D721Med (cell line): ENCODE measurements at regions not wholly inside any gene's neighbourhood (a gene's known extent, or its start where the extent isn't known, plus 50 kb on each side); places are given as distances from the start of the nearest gene placed in this dataset.
A peak's percentile ranks its signal among the peaks of the same experiment; 100 is the strongest.

Experiments used
- DNase-seq: peaks from one replicate; pipeline ENCODE4 v3.0.0; 2011; ENCODE audit warnings: low spot score; ENCODE audit not compliant: insufficient read length
- FAIRE-seq: peaks from 2 replicates; lab custom pipeline; 2011; peaks lifted over from hg19 to GRCh38; lab: Jason Lieb, UNC
- TF ChIP-seq, protein P1 (sequence below): IDR thresholded peaks from 2 replicates; pipeline ENCODE4 v1.5.1; 2012; ENCODE audit warnings: mild to moderate bottlenecking, control low read depth; ENCODE audit not compliant: insufficient read depth; ENCODE audit errors: missing control alignments

- DNase-seq: no peak
- FAIRE-seq: no peak
- TF ChIP-seq, protein P1, sequence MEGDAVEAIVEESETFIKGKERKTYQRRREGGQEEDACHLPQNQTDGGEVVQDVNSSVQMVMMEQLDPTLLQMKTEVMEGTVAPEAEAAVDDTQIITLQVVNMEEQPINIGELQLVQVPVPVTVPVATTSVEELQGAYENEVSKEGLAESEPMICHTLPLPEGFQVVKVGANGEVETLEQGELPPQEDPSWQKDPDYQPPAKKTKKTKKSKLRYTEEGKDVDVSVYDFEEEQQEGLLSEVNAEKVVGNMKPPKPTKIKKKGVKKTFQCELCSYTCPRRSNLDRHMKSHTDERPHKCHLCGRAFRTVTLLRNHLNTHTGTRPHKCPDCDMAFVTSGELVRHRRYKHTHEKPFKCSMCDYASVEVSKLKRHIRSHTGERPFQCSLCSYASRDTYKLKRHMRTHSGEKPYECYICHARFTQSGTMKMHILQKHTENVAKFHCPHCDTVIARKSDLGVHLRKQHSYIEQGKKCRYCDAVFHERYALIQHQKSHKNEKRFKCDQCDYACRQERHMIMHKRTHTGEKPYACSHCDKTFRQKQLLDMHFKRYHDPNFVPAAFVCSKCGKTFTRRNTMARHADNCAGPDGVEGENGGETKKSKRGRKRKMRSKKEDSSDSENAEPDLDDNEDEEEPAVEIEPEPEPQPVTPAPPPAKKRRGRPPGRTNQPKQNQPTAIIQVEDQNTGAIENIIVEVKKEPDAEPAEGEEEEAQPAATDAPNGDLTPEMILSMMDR: no peak
Measured at GRCh38 chr1:229984992-229985612, 81.9 kb upstream of the GALNT2 start.

DNA sequence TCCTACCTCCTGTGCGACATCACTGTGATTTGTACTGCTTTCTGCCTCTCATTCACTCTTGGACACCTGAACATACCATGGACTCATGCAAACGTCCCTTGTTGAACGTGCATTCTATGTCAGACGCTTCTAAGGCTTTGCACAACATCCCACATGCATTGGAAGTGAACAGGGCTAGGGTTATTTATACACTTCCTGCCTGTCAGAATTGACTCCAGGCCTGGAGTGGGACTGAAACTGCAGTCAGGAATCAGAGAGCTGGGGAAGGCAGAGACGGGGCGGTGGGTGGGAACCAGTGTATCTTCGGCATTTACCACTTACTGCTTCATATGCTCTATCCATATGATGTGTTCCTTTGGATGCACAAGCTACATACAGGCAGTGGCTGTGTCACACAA lies 81.4 kb upstream of the GALNT2 start:
- TF ChIP-seq, protein P1: no peak
- DNase-seq: no peak
- no peak for FAIRE-seq

DNA sequence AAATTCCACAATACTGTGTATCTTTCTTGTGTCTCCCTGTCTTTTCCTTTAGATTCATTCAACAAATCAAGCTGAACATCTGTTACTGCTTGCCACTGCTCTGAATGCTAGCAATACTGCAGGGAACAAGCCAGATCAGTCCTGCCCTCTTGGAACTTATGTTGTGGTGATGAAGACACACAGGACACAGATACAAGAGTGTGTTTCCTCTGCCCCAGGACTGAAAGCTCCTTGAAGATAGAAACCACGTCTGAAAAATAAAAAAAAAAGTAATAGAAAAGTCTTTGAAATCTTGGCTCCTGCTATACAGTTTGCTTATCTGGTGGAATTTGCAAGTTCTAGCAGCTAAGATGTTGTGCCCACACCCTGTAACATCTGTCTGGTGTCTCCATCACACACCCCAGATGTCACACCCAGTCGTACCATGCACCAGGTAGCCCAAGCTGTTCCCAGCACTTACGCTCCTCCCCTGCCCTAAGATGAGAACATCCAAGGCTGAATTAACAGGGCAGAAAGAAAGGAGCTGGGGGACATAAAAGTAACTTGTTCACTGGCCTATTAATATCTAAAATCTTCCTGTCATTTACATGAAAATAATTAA lies 80.2 kb upstream of the GALNT2 start:
- TF ChIP-seq, protein P1: no peak
- FAIRE-seq (peak; percentile 25), DNase-seq (no peak)

- FAIRE-seq (no peak), DNase-seq (no peak)
- TF ChIP-seq, protein P1: no peak
Measured at GRCh38 chr1:229987953-229988352, 79.1 kb upstream of the GALNT2 start.

DNA sequence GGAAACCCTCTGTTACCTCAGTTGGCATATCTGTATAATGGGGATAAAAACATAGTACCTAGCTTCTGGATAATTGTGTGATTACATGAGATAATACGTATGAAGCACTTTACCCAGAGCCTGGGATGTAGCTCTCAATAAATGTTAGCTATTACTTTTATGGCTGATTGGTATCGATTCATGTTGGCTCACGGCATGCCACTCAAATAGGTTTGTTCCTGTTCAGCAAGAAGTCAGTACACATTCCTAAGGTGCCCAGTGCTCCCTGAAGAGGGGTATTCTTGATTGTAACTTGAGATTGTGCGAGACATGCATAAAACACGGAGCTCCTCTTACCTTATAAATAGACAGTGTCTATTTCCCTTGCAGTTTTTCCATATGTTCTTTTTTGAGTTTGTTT lies 78.5 kb upstream of the GALNT2 start:
- TF ChIP-seq, protein P1: no peak
- DNase-seq (no peak), FAIRE-seq (peak; percentile 53)

DNA sequence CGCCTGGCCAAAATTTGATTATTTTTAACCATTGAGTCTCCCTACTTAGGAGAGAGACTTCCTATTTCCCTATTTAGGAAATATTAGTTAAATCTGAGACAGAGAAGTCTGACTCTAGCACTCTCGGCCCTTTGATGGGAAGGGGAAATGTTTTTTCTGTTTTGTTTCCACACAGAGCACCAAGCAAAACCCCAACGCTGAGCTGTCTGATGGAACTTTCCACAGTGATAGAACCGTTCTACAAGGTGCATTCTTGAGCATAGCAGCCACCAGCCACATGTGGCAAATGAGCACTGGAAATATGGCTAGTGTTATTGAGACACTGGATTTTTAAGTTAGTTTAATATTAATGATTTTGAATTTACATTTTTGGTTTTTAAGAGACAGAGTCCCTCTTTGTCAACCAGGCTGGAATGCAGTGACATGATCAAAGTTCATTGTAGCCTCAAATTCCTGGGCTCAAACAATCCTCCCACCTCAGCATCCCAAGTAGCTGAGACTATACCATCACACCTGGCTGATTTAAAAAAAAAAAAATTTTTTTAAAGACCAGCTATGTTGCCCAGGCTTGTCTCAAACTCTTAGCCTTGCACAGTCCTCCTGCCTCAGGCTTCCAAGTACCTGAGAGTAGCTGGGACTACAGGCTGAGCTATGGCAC lies 77.3 kb upstream of the GALNT2 start:
- no peak for DNase-seq
- FAIRE-seq: no peak
- TF ChIP-seq, protein P1: no peak

GRCh38 chr1:229990326-229990725 lies 76.7 kb upstream of the GALNT2 start:
- no peak for FAIRE-seq
- TF ChIP-seq, protein P1: no peak
- no peak for DNase-seq
